MM.1S (cell line): ENCODE measurements at regions not wholly inside any gene's neighbourhood (a gene's known extent, or its start where the extent isn't known, plus 50 kb on each side); places are given as distances from the start of the nearest gene placed in this dataset.

ENCODE experiments used
- CTCF ChIP-seq: fragments of 300-600 bp; sonication (generic); IDR thresholded peaks from 2 replicates; pipeline ENCODE4 v1.5.1; 2016; ENCODE audit warnings: antibody characterized with exemption, low read length, mixed read lengths
- EZH2 ChIP-seq: fragments of 300-600 bp; sonication (generic); optimal IDR thresholded peaks from 2 replicates; pipeline ENCODE3; 2017; ENCODE audit warnings: low read depth, mild to moderate bottlenecking, antibody characterized with exemption, low read length, mixed read lengths
- EZH2phosphoT487 ChIP-seq: fragments of 300-600 bp; sonication (generic); IDR thresholded peaks from 2 replicates; pipeline ENCODE4 v1.6.1; 2018; ENCODE audit warnings: antibody characterized with exemption, low read length

- no peak for TF ChIP-seq EZH2
- no peak for TF ChIP-seq CTCF
- no peak for TF ChIP-seq EZH2phosphoT487
Measured at GRCh38 chr5:105680858-105681475, 1989.8 kb downstream of the EFNA5 start.
